Testis (tissue), 2 donors: ENCODE measurements at regions not wholly inside any gene's neighbourhood (a gene's known extent, or its start where the extent isn't known, plus 50 kb on each side); places are given as distances from the start of the nearest gene placed in this dataset.

Experiments used
- CTCF ChIP-seq, 3 experiments: fragments of 450-650 bp in 2 of 3; fragments of 200-600 bp in 1 of 3; sonication (generic) in 1 of 3; IDR thresholded peaks; one replicate each; pipeline ENCODE4 v1.5.1; 2016 to 2019; ENCODE audit warnings: antibody characterized with exemption in 3 of 3, mild to moderate bottlenecking in 2 of 3, moderate library complexity in 1 of 3
- POLR2A ChIP-seq: fragments of 450-650 bp; IDR thresholded peaks from one replicate; pipeline ENCODE4 v1.6.1; 2017; ENCODE audit warnings: antibody characterized with exemption, mild to moderate bottlenecking, moderate library complexity

GRCh38 chr21:25024639-25025038 lies 582.6 kb downstream of the MRPL39 start:
- no peak for TF ChIP-seq CTCF (IDR thresholded peaks at IDR 0.05)
- TF ChIP-seq POLR2A: no peak
